OCI-LY7 (cell line): ENCODE measurements at regions not wholly inside any gene's neighbourhood (a gene's known extent, or its start where the extent isn't known, plus 50 kb on each side); places are given as distances from the start of the nearest gene placed in this dataset.

Experiments
- EZH2phosphoT487 ChIP-seq: fragments of 200-600 bp; sonication (generic); IDR thresholded peaks from 2 replicates; pipeline ENCODE4 v1.6.1; 2018; ENCODE audit warnings: low read depth, borderline replicate concordance, mild to moderate bottlenecking, mixed run types, antibody characterized with exemption, low read length, moderate library complexity, mixed read lengths
- TF ChIP-seq, protein P1 (sequence below): fragments of 200-600 bp; sonication (generic); conservative IDR thresholded peaks from 2 replicates; pipeline ENCODE4 v1.5.1; 2014; ENCODE audit warnings: mild to moderate bottlenecking, antibody characterized with exemption, low read length, moderate library complexity, mixed read lengths

- TF ChIP-seq, protein P1, sequence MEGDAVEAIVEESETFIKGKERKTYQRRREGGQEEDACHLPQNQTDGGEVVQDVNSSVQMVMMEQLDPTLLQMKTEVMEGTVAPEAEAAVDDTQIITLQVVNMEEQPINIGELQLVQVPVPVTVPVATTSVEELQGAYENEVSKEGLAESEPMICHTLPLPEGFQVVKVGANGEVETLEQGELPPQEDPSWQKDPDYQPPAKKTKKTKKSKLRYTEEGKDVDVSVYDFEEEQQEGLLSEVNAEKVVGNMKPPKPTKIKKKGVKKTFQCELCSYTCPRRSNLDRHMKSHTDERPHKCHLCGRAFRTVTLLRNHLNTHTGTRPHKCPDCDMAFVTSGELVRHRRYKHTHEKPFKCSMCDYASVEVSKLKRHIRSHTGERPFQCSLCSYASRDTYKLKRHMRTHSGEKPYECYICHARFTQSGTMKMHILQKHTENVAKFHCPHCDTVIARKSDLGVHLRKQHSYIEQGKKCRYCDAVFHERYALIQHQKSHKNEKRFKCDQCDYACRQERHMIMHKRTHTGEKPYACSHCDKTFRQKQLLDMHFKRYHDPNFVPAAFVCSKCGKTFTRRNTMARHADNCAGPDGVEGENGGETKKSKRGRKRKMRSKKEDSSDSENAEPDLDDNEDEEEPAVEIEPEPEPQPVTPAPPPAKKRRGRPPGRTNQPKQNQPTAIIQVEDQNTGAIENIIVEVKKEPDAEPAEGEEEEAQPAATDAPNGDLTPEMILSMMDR: no peak
- TF ChIP-seq EZH2phosphoT487: no peak
Observed at GRCh38 chr2:198883604-198884003, 574.1 kb downstream of the SATB2 start.
